GM21381 (cell line): ENCODE measurements at regions not wholly inside any gene's neighbourhood (a gene's known extent, or its start where the extent isn't known, plus 50 kb on each side); places are given as distances from the start of the nearest gene placed in this dataset.
"Not testable (repeated sequence)": the region's sequence is repeated elsewhere in the genome, so short reads cannot be mapped to it uniquely, and the experiment has no call there.

Experiments
- ATAC-seq: cut with Tn5 transposase; IDR thresholded peaks from one replicate; pipeline ENCODE4 v1.9.1; 2021; ENCODE audit warnings: mild to moderate bottlenecking, moderate library complexity; ENCODE audit not compliant: unreplicated experiment

- no peak for ATAC-seq
Observed at GRCh38 chr12:90831712-90832111, 123.3 kb downstream of the CCER1 start.

GRCh38 chr12:90829044-90829443 lies 125.9 kb downstream of the CCER1 start:
- ATAC-seq: no peak

GRCh38 chr12:90828621-90829020 lies 126.4 kb downstream of the CCER1 start:
- no peak for ATAC-seq

- ATAC-seq: no peak
Observed at GRCh38 chr12:90827567-90827966, 127.4 kb downstream of the CCER1 start.

- ATAC-seq: no peak
Observed at GRCh38 chr12:90826036-90826435, 128.9 kb downstream of the CCER1 start.

- ATAC-seq: no peak
Observed at GRCh38 chr12:90823859-90824258, 131.1 kb downstream of the CCER1 start.

- ATAC-seq: no peak
Observed at GRCh38 chr12:90819709-90820108, 135.3 kb downstream of the CCER1 start.

- ATAC-seq: no peak
Observed at GRCh38 chr12:90816353-90817089, 138.5 kb downstream of the CCER1 start.

GRCh38 chr12:90809940-90810339 lies 145.0 kb downstream of the CCER1 start:
- no peak for ATAC-seq

GRCh38 chr12:90808568-90808967 lies 146.4 kb downstream of the CCER1 start:
- ATAC-seq: no peak

GRCh38 chr12:90802727-90803126 lies 152.2 kb downstream of the CCER1 start:
- ATAC-seq: no peak

GRCh38 chr12:90801776-90802175 lies 153.2 kb downstream of the CCER1 start:
- no peak for ATAC-seq

- ATAC-seq: no peak
Observed at GRCh38 chr12:90794212-90794611, 160.8 kb downstream of the CCER1 start.

GRCh38 chr12:90792718-90793117 lies 162.3 kb downstream of the CCER1 start:
- ATAC-seq: not testable (repeated sequence)

GRCh38 chr12:90791445-90791844 lies 163.5 kb downstream of the CCER1 start:
- ATAC-seq: no peak

- no peak for ATAC-seq
Observed at GRCh38 chr12:90790747-90791146, 164.2 kb downstream of the CCER1 start.

- no peak for ATAC-seq
Observed at GRCh38 chr12:90773491-90773890, 181.5 kb downstream of the CCER1 start.

GRCh38 chr12:90770861-90771260 lies 184.1 kb downstream of the CCER1 start:
- ATAC-seq: no peak

GRCh38 chr12:90757957-90758356 lies 197.0 kb downstream of the CCER1 start:
- no peak for ATAC-seq

- ATAC-seq: no peak
Observed at GRCh38 chr12:90745211-90745610, 209.8 kb downstream of the CCER1 start.

- no peak for ATAC-seq
Observed at GRCh38 chr12:90741611-90742010, 213.4 kb downstream of the CCER1 start.

GRCh38 chr12:90729736-90730135 lies 225.2 kb downstream of the CCER1 start:
- no peak for ATAC-seq

- ATAC-seq: no peak
Observed at GRCh38 chr12:90712671-90713070, 242.3 kb downstream of the CCER1 start.
